ENCODE measurements at regions not wholly inside any gene's neighbourhood (a gene's known extent, or its start where the extent isn't known, plus 50 kb on each side); places are given as distances from the start of the nearest gene placed in this dataset.
A peak's percentile ranks its signal among the peaks of the same experiment; 100 is the strongest.

DNA sequence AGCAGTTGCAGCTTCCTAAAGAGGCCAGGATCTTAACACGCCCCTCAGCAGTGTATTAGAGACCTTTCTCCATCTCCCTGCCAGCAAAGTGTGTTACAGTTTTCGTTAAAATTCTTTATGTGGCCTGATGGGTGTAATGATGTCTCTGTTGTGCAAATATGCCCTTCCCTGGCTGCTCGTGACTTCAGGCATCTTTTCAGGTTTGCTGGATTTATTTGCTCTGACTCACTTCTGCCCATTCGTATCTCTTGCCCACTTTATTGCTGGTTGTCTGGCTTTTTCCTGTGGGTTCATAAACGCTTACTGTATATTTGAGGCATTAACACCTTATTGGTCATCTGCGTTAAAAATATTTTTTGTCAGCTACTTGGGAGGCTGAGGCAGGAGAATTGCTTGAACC, 134.5 kb downstream of the ASB1 start:
- DNase-seq (ENCODE audit: low spot score): no peak

DNA sequence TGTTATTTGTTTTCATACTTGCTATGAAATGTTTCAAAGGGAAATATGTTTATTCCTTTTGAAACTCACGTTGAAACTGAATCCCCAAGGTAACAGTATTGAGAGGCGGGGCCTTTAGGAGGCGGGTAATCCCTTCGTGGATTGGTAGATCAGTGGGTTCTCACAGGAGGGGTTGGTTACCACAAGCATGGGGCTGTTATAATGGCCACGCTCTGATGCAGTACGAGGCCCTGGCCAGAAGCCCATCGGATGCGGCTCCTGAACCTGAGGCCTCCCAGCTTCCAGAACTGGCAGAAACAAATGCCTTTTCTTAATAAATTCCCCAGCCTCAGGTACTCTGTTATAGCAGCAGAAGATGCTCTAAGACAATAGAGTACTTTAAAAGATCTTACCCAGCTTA, 135.7 kb downstream of the ASB1 start:
- DNase-seq (ENCODE audit: low spot score): no peak

DNA sequence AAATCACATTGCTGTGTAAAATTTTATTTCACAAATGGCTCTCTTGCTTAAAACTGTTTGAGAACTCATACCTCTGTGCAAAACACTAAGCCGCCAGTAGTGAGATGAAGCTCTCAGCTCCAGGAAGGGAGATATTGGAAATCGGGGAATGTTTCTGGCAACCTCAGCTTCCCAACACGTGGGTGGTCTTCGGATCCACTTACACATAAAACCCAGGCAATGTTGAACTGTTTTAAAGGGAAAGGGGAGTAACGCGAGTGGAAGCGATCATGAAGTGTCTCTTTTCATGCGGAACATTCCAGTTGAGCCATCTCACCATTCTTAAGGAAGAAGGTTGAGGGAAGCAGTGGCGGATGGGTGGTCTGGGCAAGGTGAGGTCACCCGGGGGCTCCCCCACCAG, 136.8 kb downstream of the ASB1 start:
- DNase-seq (ENCODE audit: low spot score): no peak

DNA sequence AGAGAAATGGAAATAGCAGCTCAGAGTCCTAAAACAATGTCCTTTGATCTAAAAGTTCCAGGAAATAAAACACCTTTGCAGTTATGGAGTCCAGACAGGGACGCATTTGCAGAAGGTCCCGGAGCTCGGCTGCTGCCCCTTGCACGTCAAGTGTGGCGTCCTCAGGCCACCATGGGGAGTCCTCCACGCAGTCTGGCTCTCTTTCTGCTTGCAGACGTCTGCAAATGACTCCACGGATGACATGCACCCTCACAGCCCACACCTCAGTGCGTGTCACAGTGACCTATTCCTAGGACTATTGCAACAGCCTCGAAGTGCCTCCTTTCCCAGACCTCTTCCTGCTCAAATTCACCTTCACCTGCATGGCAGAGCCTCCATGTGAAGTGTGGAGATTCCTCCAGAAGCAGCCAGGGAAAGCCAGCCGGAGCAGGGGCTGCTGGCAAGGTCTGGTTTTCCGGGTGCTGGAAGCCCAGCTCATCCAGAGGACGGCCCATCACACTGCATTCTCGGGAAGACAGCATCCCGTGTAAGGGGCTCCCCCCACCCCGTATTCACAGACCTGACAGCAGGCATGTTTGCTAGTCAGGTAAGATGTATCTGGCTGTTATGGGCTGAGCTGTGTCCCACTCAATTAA, 137.7 kb downstream of the ASB1 start:
- DNase-seq (ENCODE audit: low spot score): no peak

DNA sequence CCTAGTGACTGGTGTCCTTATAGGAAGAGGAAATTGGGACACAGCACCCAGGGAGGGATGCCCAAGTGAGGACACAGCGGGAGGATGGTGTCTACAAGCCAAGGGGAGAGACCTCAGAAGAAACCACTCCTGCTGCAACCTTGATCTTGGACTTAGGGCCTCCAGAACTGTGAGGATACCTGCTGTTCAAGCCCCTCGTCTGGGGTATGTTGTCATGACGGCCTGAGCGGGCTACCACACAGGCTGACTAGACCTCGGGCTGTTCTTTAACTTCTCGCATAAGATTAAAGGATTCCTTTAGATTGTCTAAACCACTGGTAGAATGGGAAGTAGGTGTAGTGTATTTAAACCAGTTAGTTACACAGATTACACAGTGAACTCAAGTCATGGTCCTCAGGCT, 138.3 kb downstream of the ASB1 start:
- DNase-seq (ENCODE audit: low spot score): no peak

DNA sequence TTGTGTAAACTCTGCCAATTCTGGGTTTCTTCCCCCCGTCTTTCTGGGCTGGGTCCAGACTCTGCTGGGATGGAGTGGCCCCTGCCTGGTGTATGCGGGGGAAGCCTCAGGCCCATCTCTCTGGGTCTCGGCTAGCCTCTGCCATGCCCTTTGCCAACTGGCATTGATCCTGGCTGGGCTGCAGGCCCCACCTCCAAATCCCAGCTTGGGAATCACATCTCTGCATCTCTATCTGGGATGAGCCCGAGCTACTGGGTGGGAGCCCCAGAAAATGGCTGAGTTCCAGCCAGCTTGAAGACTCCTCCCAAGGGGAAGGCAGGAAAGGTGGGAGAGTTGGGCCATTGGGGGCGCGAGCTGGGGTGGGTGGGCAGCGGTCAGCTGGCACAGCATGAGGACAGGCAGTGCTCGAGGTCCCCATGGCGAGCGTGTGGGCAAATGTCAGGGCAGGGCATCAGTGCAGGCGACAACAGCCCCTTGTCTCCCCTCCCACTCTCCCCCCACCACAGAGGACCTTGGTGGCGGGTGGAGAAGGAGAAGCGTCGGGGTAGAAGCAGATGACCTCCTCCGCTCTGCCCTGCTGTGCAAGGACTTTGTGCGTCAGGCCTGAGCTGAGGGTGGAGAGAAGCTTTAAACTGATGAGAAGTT, 139.4 kb downstream of the ASB1 start:
- no peak for DNase-seq (ENCODE audit: low spot score)

DNA sequence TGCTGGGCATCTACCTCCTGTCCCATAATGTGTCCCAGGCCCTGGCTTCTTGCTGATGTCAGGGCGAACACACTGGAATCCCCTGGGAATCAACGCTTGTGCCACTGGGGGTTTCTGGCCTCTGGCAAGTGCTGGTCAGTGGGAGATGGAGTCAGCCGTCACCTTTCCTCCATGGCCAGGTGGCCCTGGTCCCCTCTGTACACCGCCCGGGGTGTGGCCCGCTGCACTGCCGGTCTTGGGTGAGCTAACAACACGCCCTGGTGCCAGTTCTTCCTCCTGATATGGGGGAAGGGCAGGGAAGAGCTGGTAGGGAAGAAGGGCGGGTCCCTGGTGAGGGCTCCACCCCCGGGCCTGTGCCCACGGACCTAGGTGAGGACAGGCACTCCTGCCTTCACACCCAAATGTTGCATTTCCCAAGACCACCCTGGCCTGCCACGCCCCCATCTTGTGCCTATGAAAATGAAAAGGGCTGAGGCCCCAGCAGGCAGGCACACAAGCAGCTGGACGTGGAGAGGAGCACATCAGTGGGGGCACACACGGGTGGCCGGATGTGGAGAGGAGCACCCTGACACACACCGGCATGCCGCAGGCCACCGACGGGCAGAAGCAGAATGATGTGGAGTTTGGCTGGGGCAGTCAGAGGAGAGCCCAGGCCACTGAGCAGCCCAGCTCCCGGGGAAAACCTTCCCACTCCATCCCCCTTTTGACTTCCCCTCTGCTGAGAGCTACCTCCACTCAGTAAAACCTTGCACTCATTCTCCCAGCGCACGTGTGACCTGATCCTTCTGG, 140.5 kb downstream of the ASB1 start:
- DNase-seq (ENCODE audit: low spot score): no peak

DNA sequence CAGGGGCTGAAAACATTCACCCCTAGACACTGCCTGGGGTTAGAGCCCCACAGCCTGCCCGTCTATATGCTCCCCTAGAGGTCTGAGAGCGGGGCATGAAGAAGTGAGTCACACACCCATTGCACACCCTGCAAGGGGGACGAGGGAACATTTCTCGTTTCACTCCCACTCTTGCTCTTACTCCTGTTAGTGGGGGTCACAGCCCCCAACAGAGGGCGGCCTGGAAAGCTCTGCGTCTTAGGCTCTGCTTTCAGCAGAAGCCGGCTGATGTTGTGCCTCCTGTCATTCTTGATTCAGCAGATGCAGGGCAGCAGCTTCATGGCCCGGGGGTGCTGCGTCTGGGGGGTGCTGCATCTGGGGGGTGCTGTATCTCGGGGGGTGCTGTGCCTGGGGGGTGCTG, 141.3 kb downstream of the ASB1 start:
- DNase-seq (ENCODE audit: low spot score): no peak

DNA sequence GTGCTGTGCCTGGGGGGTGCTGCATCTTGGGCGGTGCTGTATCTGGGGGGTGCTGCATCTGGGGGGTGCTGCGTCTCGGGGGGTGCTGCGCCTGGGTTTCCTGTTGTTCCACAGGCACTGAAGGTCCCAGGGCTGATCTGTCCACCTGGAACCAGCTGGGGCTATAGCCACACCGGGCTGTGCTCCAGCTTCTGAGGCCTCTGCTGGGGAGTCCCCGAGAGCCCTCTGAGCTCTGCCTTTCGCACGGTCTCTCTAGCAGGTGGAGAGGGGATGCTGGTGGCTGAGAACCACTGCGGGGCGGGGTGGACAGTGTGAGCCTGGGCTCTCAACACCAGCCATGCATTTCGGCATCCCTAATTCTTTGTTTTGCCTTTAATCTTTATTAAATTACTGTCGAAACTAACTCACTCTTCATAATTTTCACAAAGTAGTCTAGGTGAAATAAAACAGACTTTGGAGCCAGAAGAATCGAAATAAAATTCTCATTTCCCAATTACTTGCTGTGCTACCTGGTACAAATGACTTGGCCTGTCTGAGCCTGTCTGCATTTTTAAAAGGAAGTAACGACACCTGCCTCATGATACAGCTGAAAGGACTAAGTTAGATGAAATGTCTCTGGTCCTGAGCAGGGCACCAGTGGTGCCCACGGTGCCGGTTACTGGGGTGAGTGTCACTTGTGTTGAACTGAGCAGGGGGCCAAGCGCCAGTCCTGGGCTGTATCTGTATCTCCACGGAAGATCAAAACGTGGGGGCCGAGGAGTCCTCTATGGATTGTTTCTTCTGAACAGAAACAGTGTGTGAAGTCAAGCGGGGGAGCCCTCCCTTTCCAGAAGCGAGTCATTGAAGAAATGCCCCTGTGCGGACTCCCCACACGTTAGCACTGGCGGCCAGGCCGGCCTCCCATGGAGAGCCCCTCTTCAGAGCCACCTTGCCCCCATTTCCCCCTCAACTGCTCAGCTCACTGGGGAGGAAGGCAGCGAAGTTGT, 142.0 kb downstream of the ASB1 start:
- no peak for DNase-seq (ENCODE audit: low spot score)

DNA sequence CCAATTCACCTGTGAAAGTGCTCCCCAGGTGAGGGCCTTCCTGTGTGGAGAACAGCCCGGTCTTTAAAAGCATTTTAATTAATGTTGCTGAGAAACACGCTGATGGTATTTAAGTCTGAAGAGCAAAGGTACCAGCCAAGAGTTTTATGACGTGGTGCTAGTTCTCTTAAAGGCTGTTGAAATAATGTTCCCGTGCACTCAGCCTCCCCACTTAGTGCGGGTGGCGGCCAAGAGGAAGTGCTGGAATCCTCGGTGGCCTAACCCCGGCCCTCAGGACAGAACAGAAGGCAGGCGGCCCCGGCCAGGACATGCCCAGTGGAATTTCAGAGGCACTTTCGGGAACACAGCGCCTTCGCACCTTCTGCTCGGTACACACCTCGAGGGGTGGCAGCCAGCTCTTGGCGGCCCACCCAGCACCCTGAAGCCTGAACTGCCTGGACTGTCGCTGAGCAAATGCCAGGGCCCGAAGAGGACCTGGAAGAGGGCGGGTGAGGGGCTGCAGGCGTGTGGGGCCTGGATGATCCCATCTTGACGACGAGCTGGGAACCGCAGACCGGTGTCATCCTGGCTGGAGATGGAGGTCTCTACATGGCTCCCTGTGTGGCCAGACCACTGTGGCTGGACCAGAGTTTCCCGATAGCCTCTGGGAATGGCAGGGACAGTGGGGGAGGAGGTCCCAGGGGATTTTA, 142.9 kb downstream of the ASB1 start:
- DNase-seq (ENCODE audit: low spot score): no peak

DNA sequence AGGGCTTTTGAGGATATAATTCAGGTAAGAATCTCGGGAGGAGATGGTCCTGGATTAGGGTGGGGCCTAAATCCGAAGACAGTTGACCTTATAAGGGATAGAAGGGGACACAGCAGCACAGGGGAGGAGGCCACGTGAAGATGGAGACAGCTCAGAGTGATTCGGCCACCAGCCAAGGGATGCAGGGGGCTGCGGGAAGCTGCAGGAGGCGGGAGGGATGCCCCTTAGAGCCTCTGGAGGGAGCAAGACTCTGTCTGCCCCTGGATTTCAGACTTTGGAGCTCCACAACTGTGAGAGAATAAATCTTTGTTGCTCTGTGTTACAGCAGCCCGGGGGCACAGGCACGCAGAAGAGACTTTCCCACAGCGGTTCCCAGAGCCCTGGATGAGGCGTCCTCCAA, 143.7 kb downstream of the ASB1 start:
- DNase-seq (ENCODE audit: low spot score): no peak

DNA sequence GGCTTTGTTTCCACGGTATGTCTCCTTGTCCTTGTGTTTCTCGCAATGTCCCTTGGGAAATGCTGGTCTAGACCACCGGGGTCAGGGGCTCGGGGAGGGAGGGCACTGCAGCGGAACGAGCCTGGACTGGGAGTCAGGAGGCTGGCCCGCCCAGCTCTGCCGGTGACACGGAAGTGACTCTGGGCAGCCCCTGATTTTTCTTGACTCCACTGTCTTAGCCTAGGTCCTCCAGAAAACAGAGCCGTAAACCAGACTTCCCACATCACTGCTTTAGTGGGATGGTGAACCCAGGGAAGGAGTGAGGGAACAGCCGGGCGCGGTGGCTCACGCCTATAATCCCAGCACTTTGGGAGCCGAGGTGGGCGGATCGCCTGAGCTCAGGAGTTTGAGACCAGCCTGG, 144.2 kb downstream of the ASB1 start:
- no peak for DNase-seq (ENCODE audit: low spot score)

DNA sequence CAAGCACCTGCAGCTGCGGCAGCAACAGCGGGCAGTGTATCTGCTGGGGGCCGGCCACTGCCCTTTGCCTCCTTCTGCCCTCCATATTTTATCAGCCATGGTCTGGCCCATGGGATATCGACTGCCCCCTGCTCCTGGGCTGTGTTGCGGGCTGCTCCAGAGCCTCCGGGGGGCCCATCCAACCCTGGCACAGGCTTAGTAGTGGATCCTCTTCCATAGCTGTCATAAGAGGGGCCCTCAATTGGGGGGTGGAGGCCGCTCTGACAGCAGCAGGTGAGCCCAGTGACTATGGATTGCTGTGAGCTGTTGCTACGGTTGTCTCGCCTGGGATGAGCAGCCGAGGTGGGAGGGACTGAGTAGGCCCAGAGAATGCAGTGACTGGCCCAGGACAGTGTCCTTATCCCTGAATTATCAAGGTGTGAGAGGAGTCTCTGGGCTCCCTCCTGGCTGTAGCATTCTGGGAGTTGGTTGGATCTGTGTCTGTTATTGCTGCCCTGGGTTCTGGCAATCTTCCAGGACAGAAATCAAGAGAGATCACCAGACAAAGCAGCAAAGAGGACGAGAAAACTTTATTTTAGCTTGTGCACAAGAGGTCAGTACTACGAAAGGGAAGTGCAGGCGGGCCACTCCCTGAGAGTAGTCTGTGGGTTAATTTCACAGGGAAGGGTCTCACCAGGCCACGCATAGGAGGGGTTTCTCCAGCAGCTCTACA, 145.1 kb downstream of the ASB1 start:
- no peak for DNase-seq (ENCODE audit: low spot score)

DNA sequence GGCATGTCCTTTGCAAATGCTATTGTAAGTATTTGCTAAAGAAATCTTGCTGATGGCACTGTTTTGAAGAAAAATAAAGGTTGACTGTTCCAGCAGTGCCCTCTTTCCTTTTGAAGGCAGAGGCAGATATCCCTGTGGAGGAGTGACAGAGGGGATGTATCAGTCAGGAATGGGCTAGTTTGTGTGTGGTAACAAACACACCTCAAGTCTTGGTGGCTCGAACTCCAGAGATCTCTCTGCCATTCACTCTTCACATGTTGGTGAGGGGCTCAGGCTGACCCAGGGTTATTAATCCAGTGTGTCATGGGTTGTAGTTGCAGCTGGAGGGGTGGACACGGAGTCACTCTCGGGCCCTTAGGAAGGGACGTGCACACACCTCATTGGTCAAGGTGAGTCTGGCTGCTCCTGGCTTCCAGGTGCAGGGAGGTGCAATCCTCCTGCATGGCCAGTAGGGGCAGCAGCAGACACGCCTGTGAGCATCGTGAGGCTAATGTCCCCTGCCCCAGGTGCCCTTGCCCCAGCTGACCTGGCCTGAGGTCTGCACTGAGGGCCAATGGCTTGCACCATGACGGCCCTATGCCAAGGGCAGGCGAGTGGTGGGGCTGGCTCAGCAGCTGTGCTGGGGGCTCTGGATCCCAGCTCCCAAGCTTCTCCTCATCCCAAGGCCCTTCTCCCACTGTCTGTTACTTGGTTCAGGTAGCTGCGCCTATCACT, 146.5 kb downstream of the ASB1 start:
- peak; percentile 79 for DNase-seq (ENCODE audit: low spot score)

DNA sequence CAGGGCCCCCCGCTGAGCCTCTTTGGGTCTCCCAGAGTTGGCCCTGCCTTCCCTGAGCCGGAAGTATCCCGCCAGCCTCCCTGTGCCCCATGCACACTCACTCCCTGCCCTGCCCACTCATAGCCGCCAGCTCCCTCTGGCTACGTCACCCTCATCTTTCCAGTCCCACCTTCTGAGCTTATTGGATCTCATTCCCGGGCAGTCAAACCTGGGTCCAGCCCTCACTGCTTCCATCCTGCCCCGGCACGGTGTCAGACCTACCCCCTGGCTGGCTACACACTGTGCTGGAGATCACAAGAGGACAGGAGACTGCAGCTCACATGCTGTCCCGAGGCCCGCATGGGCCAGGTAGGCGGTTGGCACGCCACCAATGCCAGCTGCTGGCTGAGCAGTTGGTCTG, 147.2 kb downstream of the ASB1 start:
- no peak for DNase-seq (ENCODE audit: low spot score)

DNA sequence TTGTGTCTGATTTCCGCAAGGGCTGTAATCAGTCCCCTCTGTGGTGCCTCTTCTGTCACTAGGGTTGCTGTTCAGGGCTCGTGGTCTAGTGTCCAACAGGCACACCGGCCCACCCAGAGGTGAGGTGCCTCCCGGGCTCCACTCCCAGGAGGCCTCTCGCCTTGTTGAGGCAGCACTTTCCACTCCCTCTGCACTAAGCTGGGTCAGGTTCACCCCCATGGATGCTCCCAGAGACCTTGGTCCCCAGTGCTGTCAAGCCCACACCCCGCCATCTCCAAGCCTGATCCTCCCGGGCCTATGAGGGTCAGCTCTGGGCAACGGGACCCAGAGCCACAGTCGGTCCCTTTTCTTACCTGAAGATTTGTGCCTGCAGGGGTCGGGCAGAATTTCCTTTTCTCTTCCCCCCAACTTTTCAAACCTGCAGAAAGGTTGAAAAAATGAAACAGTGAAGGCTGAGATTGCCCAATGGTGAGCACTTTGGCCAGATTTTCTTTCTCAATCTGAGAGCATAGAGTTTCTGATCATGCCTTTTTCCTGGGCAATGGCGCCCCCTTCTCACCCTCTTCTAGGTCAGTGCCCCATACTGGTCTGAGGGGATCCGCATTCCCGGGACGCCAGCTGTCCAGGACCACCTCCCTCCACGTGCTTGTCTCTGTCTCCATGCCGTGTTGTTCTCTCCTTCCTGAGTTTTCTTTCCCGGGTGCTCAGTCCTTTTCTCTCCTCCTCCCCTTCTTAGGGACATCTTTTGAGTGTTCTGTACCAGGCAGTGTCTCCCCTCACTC, 148.0 kb downstream of the ASB1 start:
- DNase-seq (ENCODE audit: low spot score): no peak

DNA sequence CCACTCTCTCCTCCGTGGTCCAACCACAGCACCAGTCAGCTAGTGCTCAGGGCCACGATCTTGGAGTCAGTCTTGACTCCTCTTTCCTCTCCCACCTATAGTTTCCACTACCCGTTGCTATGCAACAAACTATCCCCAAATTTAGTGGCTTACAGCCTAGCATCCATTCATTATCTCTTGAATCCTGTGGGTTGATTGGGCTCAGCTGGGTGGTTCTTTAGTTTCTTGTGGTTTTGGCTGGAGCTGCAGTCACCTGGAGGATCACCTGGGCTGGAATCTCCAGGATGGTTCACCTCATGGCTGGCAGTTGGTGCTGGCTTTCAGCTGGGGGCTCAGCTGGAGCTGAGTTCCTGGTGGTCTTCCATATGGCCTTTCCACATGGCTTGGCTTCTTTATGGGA, 149.9 kb downstream of the ASB1 start:
- no peak for DNase-seq (ENCODE audit: low spot score)

DNA sequence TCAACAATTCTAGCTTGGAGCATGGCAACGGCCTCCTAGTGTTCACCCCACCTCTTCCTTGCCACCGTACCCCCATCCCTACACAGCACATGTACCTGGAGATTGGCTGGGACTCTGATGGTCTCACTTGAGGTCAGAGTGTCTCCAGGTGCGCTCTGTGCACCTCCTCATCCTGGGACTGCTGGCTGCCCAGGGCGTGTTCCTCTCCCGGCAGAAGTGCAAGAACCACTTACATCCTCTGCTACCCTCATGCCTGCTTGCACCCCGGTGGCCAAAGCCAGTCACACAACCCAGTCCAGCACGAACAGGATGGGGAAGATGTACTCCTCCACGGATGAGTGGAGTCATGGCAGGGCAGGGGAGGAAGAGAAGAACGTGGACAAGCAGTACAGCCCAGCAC, 151.5 kb downstream of the ASB1 start:
- DNase-seq (ENCODE audit: low spot score): no peak

DNA sequence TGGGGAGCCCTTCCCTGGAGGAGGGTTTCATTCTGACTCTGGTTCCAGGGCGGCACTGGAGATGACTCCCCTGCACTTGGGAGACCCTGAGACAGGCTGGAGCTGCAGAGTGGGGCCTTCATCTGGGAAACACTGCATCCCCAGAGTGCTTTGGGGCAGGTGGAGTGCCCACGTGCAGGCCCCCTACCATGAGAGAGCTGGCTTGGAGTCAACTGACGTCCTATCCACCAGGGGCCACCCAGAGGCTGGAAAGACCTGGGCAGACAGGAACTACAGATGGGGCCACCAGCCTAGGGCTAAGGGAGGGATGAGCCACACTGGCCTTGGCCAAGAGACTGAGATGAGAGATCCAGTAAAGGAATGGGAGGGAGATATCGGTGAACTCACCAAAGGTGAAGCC, 153.8 kb downstream of the ASB1 start:
- no peak for DNase-seq (ENCODE audit: low spot score)

DNA sequence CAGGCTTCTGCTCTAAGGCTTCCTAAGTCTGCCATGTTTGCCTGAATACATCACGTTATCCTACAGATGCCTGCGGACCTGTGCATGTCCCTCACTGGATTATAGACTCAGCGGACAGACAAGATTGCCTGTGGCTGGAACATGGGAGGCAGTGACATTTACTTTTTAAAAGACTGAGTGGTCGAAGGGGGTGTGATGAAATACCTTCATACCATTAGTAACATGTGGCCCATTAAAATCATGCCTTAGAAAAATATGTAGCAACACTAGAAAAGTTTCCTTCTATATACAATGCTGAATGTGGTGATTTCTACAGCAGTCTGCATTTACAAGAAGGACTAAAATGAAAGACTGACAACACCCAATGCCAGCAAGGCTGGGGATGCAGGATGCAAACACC, 154.4 kb downstream of the ASB1 start:
- no peak for DNase-seq (ENCODE audit: low spot score)

Data from HuH-7.5 (cell line).